ENCODE measurements at regions not wholly inside any gene's neighbourhood (a gene's known extent, or its start where the extent isn't known, plus 50 kb on each side); places are given as distances from the start of the nearest gene placed in this dataset.

DNA sequence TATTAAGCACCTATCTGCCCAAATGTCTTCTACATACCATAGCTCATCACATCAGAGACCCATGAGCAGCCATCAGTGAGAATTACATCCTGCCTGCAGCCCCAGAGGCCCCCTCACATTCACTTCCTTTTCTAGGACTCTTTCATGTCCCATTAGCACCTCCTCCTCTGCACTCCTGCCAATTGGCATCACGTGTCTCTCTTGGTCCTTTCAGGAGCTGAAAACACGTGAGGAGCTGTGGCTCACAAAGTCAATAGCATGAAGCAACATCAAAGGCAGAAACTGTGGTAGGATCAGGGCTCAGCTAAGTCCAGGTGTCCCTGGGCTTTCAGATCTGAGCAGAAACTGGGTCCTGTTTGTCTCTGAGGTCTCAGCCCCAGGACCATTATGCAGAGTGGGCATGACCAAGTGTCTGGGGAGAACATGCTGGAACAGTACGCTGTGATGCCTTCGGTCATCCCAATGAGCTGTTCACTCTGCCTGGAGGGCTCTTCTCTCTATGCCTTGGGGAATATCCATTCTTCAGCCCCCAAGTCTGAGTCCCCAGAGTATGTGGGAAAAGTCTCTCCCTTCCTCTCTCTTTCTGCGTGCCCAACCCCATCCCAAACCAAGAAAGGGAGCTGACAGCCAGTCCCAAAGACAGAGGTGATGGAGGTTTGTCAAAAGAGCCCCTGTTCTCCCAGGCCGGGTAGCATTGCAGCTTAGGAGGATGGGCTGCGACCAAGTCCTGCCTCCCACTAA lies 457.0 kb upstream of the CDH5 start (continued):
- TF ChIP-seq CHD1 (IDR thresholded peaks at IDR 0.05; ENCODE audit: low read depth, low read length), result no peak

Data from H1 (cell line).